H1 (cell line): ENCODE measurements at regions not wholly inside any gene's neighbourhood (a gene's known extent, or its start where the extent isn't known, plus 50 kb on each side); places are given as distances from the start of the nearest gene placed in this dataset.

ENCODE experiments used
- BCL11A ChIP-seq, 2 experiments: IDR thresholded peaks; one replicate each; pipeline ENCODE4 v1.6.1; 2011; ENCODE audit warnings: low read depth in 2 of 2, low read length in 2 of 2, mild to moderate bottlenecking in 2 of 2
- CTCF ChIP-seq, 3 experiments: IDR thresholded peaks; 1 replicate in 2 of 3; 2 replicates in 1 of 3; pipeline versions ENCODE4 v1.5.1 to v1.6.1; 2011; ENCODE audit warnings: low read length in 3 of 3, mild to moderate bottlenecking in 3 of 3, inconsistent platforms in 2 of 3, low read depth in 1 of 3, moderate library complexity in 1 of 3; ENCODE audit not compliant: insufficient read depth in 1 of 3; ENCODE audit errors: control extremely low read depth in 1 of 3
- MAX ChIP-seq: IDR thresholded peaks from 2 replicates; pipeline ENCODE4 v1.6.1; 2012; ENCODE audit warnings: inconsistent platforms
- TAF1 ChIP-seq: IDR thresholded peaks from 2 replicates; pipeline ENCODE4 v1.6.1; 2011; ENCODE audit warnings: mild to moderate bottlenecking, low read depth, low read length

- TF ChIP-seq BCL11A (IDR thresholded peaks at IDR 0.05; ENCODE audit: low read depth in 2 of 2, low read length in 2 of 2): no peak
- no peak for TF ChIP-seq TAF1
- TF ChIP-seq MAX: no peak
- TF ChIP-seq CTCF (IDR thresholded peaks at IDR 0.05; ENCODE audit: control extremely low read depth in 1 of 3, insufficient read depth in 1 of 3, low read depth in 1 of 3, low read length in 3 of 3): no peak
Measured at GRCh38 chr5:118303296-118303695, 685.1 kb downstream of the DTWD2 start (continued).
